Ecto neural progenitor cell (in vitro differentiated cells): ENCODE measurements at regions not wholly inside any gene's neighbourhood (a gene's known extent, or its start where the extent isn't known, plus 50 kb on each side); places are given as distances from the start of the nearest gene placed in this dataset.

Experiments used
- DNase-seq: peaks from one replicate; pipeline ENCODE4 v3.0.0-alpha.2; 2018; ENCODE audit warnings: low spot score

DNA sequence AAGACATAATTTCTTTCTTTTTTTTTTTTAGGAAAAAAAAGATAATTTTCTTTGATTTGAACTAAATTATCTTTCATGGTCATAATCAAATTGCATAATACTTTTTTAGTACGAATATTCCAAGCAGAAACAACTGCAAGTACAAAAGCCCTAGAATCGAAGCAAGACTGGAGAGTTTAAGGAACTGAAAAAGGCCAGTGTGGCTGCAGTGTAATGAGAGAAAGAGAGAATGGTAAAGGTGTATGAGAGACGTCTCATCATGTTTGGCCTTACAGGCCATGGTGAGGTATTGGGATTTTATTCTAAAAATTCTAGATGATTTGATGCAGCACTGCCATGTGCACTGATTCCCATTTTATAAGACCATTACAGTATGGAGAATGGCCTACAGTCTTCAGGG, 180.9 kb downstream of the SUCNR1 start:
- no peak for DNase-seq

DNA sequence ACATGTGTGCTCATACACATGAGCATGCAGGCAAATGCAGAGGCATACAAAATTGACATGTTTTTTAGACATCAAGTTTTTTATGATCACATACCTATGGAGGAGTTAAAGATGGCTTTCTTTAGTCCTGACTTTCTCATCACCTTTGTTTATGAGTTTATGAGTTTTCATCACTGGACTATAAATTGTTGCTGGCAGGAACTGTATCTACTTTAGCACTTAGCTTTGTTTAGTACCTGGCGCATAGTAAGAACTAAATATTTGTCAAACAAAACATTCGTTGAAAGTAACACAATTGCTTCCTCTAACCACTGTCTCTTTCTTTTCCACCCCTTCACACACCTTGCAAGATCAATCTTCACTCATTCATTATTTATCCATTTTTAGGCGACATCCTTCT, 182.6 kb downstream of the SUCNR1 start:
- no peak for DNase-seq

DNA sequence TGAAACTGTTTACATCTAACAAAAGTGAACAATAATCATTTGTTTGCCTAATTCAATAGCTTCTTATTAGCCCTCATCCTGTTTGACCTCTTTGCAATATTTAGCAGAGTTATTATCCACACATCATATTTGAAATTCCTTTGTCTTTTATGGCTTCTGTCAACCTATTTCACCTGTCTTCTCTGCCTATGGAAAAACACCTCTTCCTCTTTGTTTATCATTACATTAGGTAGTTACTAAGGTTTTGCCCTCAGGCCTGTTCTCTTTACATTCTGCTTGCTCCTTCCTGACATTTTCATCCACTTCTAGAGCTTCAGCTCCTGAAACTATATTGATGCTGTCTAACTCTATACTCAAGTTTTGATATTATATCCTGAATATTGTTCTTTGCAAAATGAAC, 183.0 kb downstream of the SUCNR1 start:
- DNase-seq: no peak

DNA sequence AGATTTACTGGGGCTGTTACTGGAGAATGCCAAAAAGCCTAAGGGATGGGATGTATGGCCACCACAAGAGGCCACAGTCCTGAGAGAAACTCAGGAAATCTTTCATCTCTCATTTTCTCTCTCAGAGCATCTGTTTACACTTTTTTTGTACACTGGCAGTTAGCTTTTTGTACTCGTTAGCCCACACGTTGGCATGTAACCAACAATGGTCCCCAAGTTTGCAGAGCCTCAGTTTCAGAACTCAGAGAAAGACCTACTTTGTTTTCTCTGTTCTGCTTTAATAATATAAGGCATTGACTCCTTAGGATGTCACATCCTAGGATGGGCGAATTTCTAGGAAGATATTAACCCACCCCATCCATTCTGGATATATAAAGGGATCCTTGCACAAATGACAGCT, 183.5 kb downstream of the SUCNR1 start:
- DNase-seq: no peak

DNA sequence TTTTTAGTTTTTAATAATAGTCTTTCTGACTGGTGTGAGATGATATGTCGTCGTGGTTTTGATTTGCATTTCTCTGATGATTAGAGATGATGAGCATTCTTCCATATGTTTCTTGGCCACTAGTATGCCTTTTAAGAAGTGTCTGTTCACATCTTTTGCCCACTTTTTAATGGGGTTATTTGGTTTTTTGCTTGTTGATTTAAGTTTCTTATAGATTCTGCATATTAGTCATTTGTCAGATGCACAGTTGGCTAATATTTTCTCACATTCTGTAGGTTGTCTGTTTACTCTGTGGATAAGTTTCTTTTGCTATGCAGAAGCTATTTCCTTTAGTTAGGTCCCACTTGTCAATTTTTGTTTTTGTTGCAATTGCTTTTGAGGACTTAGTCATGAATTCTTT, 185.4 kb downstream of the SUCNR1 start:
- DNase-seq: no peak

DNA sequence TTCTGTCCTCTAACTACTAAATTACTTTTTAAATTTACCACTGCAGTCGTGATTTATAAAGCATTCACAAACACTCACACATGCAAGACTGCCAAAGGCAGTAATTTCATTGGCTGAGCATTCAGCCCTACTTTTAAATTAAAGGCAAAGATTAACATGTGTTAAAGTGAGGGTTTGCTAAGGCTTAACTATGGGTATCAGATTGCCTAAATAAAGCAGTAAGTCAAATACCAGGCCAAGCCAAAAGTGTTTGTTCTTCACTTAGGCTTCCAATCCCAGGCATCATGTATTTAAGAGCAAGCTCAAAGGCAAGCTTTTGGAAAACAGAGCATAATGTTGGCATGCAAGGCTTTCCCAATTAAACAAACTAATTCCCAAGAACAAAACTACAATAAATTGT, 187.3 kb downstream of the SUCNR1 start:
- no peak for DNase-seq

DNA sequence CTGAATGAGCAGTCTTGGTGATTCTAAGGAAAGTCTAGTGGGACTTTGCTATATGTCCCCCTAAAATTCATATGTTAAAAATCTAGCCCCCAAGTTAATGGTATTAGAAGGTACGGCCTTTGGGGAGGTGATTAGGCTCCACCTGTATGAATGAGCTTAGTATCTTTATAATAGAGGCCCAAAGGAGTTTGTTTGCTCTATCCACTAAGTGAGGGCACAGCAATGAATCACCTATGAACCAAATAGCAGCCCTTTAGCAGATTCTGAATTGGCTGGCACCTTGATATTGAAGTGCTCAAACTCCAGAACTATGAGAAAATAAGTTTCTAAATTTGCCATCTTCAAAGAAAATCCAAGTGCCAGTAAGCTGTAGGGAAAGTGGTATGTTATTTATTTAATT, 187.9 kb downstream of the SUCNR1 start:
- DNase-seq: no peak

DNA sequence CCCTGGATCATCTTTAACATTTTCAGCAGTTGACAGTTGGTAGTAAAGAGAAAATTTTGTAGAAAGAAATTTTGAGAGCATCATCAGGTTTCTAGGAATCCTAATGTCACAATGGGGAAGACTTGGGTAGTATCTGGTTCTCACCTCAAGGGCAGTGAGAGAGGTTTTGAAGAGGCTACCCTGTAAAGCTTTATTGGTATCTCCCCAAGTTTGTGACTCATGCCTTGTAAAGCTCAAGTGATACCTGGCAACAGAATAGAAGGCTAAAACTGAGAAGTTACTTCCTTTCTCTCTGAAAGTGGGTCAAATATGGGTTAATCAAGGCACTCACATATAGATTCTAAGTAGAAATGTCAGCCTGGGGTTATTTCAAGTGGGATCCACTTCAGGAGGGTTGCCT, 196.4 kb downstream of the SUCNR1 start:
- DNase-seq: no peak

DNA sequence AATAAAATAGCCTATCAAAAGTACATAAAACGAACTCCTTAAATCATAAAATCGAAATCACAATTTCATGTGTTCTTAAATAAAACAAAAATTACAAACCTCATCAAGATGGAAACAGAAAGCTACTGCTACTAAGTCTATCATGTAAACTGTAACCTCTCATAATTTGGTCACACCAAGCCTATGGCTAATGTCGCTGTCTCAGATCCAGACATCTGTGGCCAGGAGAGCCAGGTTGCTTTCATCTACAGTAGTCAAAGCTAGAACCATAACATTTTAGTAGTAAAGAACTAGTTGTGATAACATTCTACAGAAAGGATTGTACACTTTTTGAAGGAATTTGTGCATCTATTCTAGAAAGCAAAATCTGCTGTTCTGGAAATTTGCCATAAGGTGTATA, 197.4 kb upstream of the MBNL1 start:
- DNase-seq: no peak

DNA sequence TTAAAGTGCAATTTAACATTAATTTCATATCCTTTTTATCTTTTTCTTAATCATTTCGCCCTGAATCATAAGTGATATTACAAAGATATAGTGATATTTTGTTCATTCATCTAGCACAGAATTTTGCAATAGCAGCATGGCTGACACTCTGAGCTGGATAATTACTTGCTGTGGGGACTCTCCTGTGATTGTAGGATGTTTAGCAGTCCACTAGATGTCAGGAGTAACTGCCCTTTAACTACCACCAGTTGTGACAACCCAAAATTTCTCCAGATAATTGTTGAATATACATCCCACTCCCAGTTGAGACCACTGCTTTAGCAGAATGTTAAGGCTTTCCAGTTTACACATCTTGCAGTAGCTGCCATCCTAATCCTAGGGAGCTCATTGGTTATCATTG, 196.8 kb upstream of the MBNL1 start:
- no peak for DNase-seq

DNA sequence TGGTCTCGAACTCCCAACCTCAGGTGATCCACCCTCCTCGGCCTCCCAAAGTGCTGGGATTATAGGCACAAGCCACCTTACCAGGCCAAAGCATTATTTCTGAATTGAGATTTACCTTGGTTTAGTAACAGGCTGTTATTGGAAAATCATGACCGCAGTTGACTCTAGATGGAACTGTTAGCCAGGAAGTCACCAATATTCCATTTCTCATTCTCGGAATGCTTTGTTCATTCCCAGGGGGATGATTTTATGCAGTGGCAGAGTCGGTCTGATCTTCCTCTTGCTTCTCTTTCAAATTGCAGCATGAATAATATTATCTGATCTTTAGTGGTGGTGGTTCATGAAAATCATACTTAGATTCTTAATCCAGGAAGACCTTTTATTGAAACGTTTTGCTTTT, 195.5 kb upstream of the MBNL1 start:
- no peak for DNase-seq

DNA sequence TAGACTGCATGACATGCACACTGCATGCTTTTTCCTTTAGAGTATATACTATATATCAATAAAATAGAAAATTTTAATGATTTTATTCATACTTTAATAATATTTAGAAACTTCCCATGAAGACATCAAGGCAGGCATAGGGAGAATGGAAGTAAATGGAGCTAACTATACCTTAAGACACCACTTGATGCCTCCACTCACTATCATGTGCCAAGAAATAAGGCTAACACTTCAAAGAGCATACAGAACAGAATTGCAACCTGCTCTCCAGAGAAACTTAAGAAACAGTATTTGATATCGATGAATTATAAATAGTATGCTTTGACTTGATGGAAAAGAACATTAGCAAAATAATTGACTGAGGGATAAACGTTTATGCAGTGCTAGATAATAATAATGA, 192.6 kb upstream of the MBNL1 start:
- no peak for DNase-seq

DNA sequence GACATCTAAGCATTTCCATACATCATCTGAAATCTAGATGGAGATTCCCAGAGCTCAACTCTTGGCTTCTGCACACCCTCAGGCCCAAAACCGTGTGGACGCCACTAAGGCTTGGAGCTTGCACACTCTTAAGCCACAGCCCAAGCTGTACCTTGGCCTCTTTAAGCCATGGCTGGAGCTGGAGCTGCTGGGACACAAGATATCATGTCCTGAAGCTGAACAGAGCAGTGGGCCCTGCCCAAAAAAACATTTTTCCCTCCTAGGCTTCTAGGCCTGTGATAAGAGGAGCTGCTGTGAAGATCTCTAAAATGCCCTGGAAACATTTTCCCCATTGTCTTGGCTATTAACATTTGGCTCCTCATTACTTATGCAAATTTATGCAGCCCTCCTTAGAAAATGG, 188.7 kb upstream of the MBNL1 start:
- no peak for DNase-seq

DNA sequence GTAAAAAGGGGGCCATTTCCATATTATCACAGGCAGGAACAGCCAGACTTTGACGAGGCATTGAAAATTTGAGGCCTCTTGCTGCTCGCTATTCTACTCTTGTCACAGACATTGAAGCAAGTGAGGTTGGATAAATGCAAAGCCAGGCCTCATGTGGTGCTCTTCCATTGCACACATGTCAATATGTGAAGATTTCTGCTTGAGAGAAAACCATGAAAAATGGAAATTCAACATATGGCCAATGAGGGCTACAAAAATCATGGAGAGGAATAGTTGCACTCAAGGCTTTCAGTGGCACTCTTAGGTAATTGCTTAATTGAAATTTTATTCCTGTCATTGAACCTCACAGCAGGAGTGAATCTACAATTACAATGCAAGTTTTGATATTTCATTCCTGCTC, 185.6 kb upstream of the MBNL1 start:
- no peak for DNase-seq

DNA sequence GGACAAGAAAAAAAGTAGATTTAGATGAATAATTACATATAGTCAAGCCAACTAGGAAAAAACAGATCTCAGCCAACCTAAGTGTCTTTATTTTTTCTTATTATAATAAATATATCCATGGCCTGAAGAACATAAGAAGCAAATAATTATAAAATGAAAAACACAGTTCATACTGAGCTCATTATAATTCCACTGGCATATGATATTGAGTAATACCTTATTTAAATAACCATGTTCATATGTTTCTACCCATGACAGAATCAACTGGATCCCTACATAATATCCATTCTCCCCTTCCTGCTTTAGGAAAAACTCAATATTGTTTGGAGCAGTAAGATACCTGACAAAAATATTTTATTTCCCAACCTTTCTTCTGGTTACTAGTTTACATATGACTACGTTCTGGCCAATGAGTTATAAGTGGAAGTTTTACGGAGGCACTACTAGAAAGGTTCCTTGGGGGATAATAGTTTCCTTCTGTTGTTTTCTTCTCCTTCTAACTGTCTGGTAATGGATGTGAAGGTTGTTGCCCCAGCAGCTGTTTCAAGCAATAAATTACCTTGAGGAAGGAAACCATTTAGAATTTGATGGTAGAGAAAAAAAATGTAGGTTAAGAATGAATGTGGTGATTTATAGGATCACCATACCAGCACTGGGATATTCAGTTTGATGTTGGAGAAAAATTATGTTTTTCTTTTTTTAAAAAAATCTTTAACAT, 184.1 kb upstream of the MBNL1 start:
- no peak for DNase-seq

DNA sequence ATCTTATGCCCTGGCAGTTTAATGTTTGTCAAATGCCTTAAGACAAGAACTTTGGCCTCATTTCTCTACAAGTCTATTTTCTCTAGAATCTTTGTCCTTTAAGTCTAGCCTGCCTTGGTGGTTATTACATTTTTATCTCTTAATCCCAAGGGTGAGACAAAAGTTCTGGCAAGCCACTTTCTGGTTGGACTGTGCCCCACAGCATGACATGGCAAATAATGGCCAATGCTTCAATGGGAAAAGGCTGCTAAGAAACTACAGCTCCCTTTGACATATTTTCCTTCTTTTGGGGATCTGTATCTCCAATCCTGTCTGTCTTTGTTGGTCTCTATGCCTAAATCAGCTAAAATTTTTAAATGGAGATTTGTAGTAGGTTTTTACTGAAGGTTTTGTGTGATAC, 181.6 kb upstream of the MBNL1 start:
- DNase-seq: no peak

DNA sequence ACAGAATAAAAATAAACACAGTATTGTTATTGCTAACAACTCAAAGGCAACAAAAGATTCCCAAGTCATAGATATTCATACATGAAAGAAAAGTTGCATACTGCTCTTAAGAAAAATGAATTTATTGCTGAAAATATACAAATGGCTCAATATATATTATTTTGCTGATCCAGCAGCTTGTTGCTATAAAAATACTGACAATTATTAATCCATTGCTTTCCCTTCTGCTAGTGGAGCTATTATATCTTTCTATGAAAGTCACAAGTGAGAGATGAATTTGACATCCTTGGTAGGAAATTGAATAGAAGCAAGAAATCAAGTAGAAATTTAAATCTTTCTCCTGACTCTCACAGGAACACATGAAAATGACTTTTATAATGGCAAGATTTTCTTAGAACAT, 179.2 kb upstream of the MBNL1 start:
- no peak for DNase-seq

DNA sequence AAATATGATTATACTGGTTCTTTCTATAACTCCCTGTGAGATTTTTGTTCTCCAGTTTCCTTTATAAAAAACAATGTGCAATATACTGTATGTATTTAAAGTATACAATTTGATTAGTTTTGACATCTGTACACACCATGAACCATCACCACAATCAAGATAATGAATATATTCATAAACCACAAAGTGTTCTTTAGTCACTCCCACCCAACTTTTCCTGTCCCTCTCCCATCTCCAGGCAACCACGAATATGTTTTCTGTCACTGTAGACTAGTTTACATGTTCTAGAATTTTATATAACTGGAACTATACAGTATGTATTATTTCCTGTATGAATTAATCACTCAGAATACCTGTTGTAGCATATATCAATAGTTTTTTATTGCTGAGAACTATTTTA, 177.0 kb upstream of the MBNL1 start:
- no peak for DNase-seq

DNA sequence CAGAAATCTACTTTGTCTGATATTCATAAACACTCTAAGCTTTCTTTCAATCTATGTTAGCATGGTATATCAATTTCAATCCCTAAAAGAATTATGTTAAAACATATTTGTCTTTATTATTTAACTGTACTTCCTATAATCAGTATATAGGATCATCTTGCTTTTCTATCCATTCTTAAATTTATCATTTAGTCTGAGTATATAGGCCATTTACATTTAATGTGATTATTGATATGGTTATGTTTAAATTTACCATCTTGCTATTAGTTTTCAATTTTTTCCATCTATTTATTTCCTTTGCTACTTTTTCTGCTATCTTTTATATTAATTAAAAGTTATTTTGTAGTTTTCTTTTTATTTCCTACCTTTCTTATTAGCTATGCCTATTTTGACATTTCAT, 174.8 kb upstream of the MBNL1 start:
- DNase-seq: no peak

DNA sequence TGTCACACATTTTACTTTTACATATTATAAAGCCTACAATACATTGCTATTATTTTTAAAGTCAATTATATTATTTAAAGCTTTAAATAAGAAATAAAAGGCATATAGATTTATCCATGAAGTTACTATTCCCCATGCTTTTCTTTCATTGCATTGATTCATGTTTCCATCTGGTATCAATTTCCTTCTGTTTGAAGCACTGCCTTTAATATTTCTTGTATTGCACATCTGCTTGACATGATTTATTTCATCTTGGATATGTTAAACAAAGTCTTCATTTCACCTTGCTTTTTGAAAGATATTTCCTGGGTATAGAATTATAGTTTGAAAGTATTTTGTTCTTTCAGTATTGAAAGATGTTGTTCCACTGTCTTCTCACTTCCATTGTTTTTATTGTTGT, 174.3 kb upstream of the MBNL1 start:
- no peak for DNase-seq

DNA sequence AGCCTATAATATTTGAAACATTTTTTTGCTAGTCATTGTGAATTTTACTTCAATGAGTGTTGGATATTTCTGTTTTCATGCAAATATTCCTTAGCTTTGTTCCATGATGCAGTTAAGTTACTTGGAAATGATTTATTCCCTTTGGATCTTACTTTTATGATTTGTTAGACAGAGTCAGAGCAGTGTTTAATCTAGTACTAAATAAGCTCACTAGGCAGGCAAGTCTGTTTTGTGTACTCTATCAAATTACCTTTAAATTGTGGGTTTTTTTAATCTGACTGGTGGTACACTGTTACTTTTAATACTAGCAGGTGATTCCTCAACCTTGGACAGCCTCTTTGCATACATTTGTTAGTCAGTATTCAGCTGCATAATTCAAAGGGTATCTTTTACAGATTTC, 173.3 kb upstream of the MBNL1 start:
- no peak for DNase-seq

DNA sequence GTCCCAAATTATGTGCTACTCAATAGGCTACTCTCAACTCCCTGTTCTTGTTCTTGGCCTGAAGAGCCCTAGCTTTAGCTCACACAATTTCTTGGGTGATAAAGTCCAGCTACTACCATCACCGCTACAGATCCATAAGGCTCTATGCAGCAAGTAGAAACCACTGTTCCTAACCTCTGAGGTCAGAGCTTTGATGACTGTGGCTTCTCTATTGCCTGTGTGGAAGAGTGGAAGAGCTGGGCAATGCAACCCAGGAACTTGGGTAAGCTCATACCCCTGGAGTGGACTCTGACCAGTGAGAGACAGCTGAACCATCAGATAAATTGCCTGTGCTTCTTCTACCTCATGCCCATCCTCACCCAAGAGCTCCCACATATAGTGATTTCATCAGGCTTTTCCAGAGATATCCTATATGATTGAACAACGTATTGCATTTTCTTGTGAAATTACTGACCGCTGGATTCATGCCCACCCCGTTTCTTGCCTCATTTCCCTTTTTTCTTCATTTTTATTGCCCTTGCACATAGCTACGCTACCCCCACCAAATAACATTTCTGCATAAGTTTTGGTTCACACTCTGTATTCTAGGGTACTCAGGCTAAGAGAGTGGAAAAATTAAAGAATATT, 172.3 kb upstream of the MBNL1 start:
- DNase-seq: no peak

DNA sequence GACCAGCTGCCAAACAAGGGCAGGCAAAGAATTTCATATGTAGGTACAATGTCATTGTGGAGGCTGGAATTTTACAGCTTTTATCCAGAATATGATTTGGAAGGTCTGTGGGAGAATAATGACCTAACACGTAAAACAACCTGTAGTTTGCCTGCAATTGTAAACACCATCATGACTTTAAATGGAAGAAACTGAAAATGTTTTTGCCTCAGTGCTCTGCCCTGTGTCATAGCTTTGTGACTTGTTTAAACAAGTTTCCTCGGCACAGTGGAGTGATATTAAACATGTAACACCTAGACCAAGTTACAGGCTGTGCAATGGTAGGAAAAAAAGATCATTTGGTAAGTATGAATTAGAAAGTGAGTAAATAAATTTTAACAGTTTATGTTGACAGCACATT, 171.6 kb upstream of the MBNL1 start:
- no peak for DNase-seq

DNA sequence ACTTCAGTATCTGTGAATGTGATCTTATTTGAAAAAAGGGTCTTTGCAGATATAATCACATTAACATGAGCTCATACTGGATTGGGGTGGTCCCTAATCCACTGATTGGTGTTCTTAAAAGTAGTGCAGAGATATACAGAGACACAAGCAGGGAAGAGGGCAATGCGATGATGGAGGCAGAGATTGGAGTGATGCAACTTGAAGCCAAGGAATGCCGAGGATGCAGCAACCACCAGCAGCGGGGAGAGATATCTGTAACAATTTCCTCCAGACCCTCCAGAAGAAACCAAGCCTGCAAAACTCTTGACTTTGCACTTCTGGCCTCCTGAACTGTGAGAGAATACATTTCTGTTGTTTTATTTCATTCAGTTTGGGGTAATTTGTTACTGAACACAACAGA, 171.0 kb upstream of the MBNL1 start:
- DNase-seq: no peak
